ENCODE measurements at regions not wholly inside any gene's neighbourhood (a gene's known extent, or its start where the extent isn't known, plus 50 kb on each side); places are given as distances from the start of the nearest gene placed in this dataset.

DNA sequence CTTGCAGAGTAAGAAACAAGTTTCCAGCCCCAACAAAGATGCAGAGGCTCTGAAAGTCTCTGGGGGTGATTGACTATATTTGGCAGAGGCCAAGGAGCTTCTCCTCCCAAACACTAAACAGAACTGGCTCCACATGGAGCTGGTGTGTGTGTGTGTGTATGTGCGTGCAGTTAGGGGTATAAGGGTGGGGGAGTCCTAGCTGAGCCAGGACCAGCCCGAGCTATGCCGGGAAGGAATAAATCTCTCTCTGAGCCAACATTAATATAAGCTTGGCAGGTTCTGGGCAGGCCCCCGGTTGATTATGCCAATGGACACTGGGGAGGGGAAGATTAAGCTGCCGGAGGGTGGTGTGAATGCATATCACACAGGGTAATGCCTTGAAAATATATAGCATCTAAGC lies 324.2 kb downstream of the MIAT start:
- H3K4me1 ChIP-seq (ENCODE audit: insufficient read depth, low read length, severe bottlenecking): no peaks in the 10 kb centered on the region
- TF ChIP-seq, protein P1, sequence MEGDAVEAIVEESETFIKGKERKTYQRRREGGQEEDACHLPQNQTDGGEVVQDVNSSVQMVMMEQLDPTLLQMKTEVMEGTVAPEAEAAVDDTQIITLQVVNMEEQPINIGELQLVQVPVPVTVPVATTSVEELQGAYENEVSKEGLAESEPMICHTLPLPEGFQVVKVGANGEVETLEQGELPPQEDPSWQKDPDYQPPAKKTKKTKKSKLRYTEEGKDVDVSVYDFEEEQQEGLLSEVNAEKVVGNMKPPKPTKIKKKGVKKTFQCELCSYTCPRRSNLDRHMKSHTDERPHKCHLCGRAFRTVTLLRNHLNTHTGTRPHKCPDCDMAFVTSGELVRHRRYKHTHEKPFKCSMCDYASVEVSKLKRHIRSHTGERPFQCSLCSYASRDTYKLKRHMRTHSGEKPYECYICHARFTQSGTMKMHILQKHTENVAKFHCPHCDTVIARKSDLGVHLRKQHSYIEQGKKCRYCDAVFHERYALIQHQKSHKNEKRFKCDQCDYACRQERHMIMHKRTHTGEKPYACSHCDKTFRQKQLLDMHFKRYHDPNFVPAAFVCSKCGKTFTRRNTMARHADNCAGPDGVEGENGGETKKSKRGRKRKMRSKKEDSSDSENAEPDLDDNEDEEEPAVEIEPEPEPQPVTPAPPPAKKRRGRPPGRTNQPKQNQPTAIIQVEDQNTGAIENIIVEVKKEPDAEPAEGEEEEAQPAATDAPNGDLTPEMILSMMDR (IDR thresholded peaks at IDR 0.05; ENCODE audit: low read length): no peak
- TF ChIP-seq EZH2 (IDR thresholded peaks at IDR 0.05; ENCODE audit: borderline replicate concordance, low read length): no peak
- no peaks in the 10 kb centered on the region for H3K79me2 ChIP-seq (ENCODE audit: insufficient read depth, low read length)
- no peak overlapping the region for H2AFZ ChIP-seq (ENCODE audit: low read length)
- no peak overlapping the region for H3K4me2 ChIP-seq (ENCODE audit: low read length)
- no peaks in the 10 kb centered on the region for H3K9me2 ChIP-seq (ENCODE audit: low read depth, low read length)
- H3K4me3 ChIP-seq (ENCODE audit: low read depth, low read length, poor library complexity, severe bottlenecking): no peak overlapping the region
- no peak overlapping the region for H3K27ac ChIP-seq (ENCODE audit: low read depth, low read length, poor library complexity, severe bottlenecking)
- no peaks in the 10 kb centered on the region for H3K27me3 ChIP-seq (ENCODE audit: insufficient read depth, low read length)
- no peaks in the 10 kb centered on the region for H3K36me3 ChIP-seq (ENCODE audit: insufficient read depth, low read length)
- H3K9ac ChIP-seq (ENCODE audit: low read length): no peak overlapping the region
- no peaks in the 10 kb centered on the region for H3K9me3 ChIP-seq (ENCODE audit: low read length)
- no peaks in the 10 kb centered on the region for H3F3A ChIP-seq (ENCODE audit: insufficient read depth, low read length)
- no peaks in the 10 kb centered on the region for H4K20me1 ChIP-seq (ENCODE audit: insufficient read depth, low read length)

DNA sequence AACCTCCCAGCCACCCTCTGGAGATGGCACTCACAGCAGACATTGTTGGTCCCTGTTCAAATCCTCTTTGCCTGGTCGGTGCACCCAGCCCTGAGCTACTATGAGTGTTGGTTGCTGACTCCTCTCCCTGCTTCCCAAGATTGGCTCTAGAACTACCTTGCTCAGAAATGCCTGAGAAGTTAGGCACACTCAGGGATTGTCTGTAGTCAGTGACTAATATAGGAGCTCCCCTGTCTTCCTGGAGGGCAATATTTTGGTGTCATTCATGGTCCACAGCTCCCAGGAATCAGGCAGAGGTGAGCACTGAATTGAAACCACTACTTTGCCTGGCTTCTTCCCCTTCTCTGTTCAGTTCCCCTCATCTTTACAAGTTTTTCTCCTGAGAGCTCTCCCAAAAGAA lies 325.9 kb downstream of the MIAT start:
- Histone ChIP-seq H3F3A (ENCODE audit: insufficient read depth, low read length) (no peaks in the 10 kb centered on the region), H3K4me2 (ENCODE audit: low read length) (no peak overlapping the region), H3K27ac (ENCODE audit: low read depth, low read length, poor library complexity, severe bottlenecking) (no peak overlapping the region), H3K4me3 (ENCODE audit: low read depth, low read length, poor library complexity, severe bottlenecking) (no peak overlapping the region), H3K9ac (ENCODE audit: low read length) (no peak overlapping the region), H3K9me3 (ENCODE audit: low read length) (no peaks in the 10 kb centered on the region), H2AFZ (ENCODE audit: low read length) (no peak overlapping the region), H3K36me3 (ENCODE audit: insufficient read depth, low read length) (no peaks in the 10 kb centered on the region), H3K4me1 (ENCODE audit: insufficient read depth, low read length, severe bottlenecking) (no peaks in the 10 kb centered on the region), H3K79me2 (ENCODE audit: insufficient read depth, low read length) (no peaks in the 10 kb centered on the region), H4K20me1 (ENCODE audit: insufficient read depth, low read length) (no peaks in the 10 kb centered on the region), H3K27me3 (ENCODE audit: insufficient read depth, low read length) (no peaks in the 10 kb centered on the region), H3K9me2 (ENCODE audit: low read depth, low read length) (no peaks in the 10 kb centered on the region)
- TF ChIP-seq, protein P1 (IDR thresholded peaks at IDR 0.05; ENCODE audit: low read length): no peak
- TF ChIP-seq EZH2 (IDR thresholded peaks at IDR 0.05; ENCODE audit: borderline replicate concordance, low read length): no peak

DNA sequence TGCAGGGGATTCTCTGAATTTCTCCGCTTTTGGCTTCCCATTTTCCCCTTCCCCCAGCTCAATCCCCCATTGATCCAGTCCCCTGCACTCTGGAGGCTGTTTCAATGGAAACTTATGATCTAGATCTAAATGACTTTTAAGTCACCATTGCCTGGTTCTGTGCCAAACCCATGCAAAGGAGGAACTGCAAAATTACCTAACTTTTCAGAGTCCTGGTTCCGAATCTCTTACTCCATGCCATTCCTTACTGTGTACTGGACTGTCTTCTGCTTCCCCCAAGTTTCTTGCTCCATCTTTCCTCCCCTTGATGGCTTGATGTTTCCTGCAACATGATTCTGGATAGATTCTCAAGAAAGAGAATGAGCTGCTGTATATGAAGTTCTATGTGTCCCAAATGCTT lies 327.8 kb downstream of the MIAT start:
- H3F3A ChIP-seq (ENCODE audit: insufficient read depth, low read length): no peaks in the 10 kb centered on the region
- H3K27ac ChIP-seq (ENCODE audit: low read depth, low read length, poor library complexity, severe bottlenecking): no peak overlapping the region
- H2AFZ ChIP-seq (ENCODE audit: low read length): no peak overlapping the region
- H3K9ac ChIP-seq (ENCODE audit: low read length): no peak overlapping the region
- H3K4me2 ChIP-seq (ENCODE audit: low read length): no peak overlapping the region
- no peaks in the 10 kb centered on the region for H3K9me2 ChIP-seq (ENCODE audit: low read depth, low read length)
- no peaks in the 10 kb centered on the region for H3K4me1 ChIP-seq (ENCODE audit: insufficient read depth, low read length, severe bottlenecking)
- no peaks in the 10 kb centered on the region for H3K9me3 ChIP-seq (ENCODE audit: low read length)
- H3K4me3 ChIP-seq (ENCODE audit: low read depth, low read length, poor library complexity, severe bottlenecking): no peak overlapping the region
- H4K20me1 ChIP-seq (ENCODE audit: insufficient read depth, low read length): no peaks in the 10 kb centered on the region
- no peaks in the 10 kb centered on the region for H3K79me2 ChIP-seq (ENCODE audit: insufficient read depth, low read length)
- H3K27me3 ChIP-seq (ENCODE audit: insufficient read depth, low read length): no peaks in the 10 kb centered on the region
- no peaks in the 10 kb centered on the region for H3K36me3 ChIP-seq (ENCODE audit: insufficient read depth, low read length)
- TF ChIP-seq, protein P1 (IDR thresholded peaks at IDR 0.05; ENCODE audit: low read length): no peak
- no peak for TF ChIP-seq EZH2 (IDR thresholded peaks at IDR 0.05; ENCODE audit: borderline replicate concordance, low read length)

Data from OCI-LY1 (cell line).